Sigmoid colon (tissue), 4 donors: ENCODE measurements at regions not wholly inside any gene's neighbourhood (a gene's known extent, or its start where the extent isn't known, plus 50 kb on each side); places are given as distances from the start of the nearest gene placed in this dataset.

ENCODE experiments used
- CTCF ChIP-seq, 4 experiments: fragments of 450-650 bp in 3 of 4; fragments of 200-600 bp in 1 of 4; IDR thresholded peaks; one replicate each; pipeline ENCODE4 v1.5.1; 2016 to 2019; ENCODE audit warnings: antibody characterized with exemption in 4 of 4, mild to moderate bottlenecking in 3 of 4, moderate library complexity in 2 of 4
- POLR2A ChIP-seq, 2 donors: fragments of 450-650 bp; IDR thresholded peaks; one replicate each; pipeline ENCODE4 v1.6.1; 2016; ENCODE audit warnings: antibody characterized with exemption in 2 of 2, mild to moderate bottlenecking in 2 of 2, moderate library complexity in 2 of 2
- POLR2AphosphoS5 ChIP-seq, 4 donors: sonication (generic); formaldehyde crosslinking; IDR thresholded peaks; one replicate each; pipeline ENCODE4 v1.6.1; 2017; ENCODE audit warnings: antibody characterized with exemption in 4 of 4

DNA sequence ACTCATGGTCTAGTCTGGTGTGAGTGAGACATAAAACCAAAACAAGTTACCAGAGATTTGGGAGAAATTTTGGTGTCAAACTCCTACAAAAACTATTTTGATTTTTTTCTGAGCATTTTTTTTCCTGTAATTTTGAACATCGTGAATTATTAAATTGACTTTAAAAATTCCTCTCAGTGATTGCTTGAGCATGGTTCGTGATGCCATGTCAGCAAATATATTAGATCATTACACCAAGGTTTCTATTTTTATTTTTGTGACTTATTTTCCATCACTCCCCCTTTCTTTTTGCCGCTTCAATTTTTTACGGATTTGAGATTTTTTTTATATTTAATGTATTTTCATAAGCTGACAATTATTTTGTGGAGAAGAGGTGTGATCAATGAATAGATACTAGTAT is 613.9 kb upstream of the LRATD1 start:
- TF ChIP-seq CTCF (IDR thresholded peaks at IDR 0.05) (no peak), POLR2A (IDR thresholded peaks at IDR 0.05) (no peak), POLR2AphosphoS5 (IDR thresholded peaks at IDR 0.05) (no peak)
